GM12878 (cell line): ENCODE measurements at regions not wholly inside any gene's neighbourhood (a gene's known extent, or its start where the extent isn't known, plus 50 kb on each side); places are given as distances from the start of the nearest gene placed in this dataset.

Source experiments
- SIN3A ChIP-seq: IDR thresholded peaks from 2 replicates; pipeline ENCODE4 v1.6.1; 2012; ENCODE audit warnings: low read depth, low read length, improper control_type of control experiment
- TF ChIP-seq, protein P1 (sequence below): IDR thresholded peaks from 2 replicates; pipeline ENCODE4 v1.6.1; 2011; ENCODE audit warnings: mild to moderate bottlenecking, low read depth, low read length, moderate library complexity; ENCODE audit not compliant: insufficient replicate concordance

GRCh38 chr18:70961939-70962338 lies 673.1 kb downstream of the SOCS6 start:
- TF ChIP-seq SIN3A: no peak
- TF ChIP-seq, protein P1, sequence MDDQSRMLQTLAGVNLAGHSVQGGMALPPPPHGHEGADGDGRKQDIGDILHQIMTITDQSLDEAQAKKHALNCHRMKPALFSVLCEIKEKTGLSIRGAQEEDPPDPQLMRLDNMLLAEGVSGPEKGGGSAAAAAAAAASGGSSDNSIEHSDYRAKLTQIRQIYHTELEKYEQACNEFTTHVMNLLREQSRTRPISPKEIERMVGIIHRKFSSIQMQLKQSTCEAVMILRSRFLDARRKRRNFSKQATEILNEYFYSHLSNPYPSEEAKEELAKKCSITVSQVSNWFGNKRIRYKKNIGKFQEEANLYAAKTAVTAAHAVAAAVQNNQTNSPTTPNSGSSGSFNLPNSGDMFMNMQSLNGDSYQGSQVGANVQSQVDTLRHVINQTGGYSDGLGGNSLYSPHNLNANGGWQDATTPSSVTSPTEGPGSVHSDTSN: no peak
